B cell (primary cell): ENCODE measurements at regions not wholly inside any gene's neighbourhood (a gene's known extent, or its start where the extent isn't known, plus 50 kb on each side); places are given as distances from the start of the nearest gene placed in this dataset.

Experiments
- ATAC-seq: fragments of 200-7000 bp; cut with Tn5 transposase; one replicate; pipeline ENCODE4 v1.10.0; 2021; ENCODE audit warnings: low read depth, mild to moderate bottlenecking, moderate number of reproducible peaks, moderate library complexity
- CTCF ChIA-PET: fragments of 350-600 bp; sonication (Branson Sonifier 250); formaldehyde crosslinking; loops from one replicate; lab custom pipeline; 2021; ENCODE audit warnings: antibody characterized with exemption, inconsistent platforms; lab: Charles Lee
- POLR2A ChIA-PET: fragments of 350-600 bp; sonication (Branson Sonifier 250); formaldehyde crosslinking; loops from one replicate; lab custom pipeline; 2021; ENCODE audit warnings: antibody characterized with exemption; lab: Charles Lee
- DNase-seq: peaks from one replicate; pipeline ENCODE4 v3.0.0; 2013
- H2AFZ ChIP-seq: 2 replicates; pipeline ENCODE4 v1.6.1; 2012; ENCODE audit warnings: mild to moderate bottlenecking, low read depth, low read length; ENCODE audit not compliant: insufficient read depth, poor library complexity, severe bottlenecking
- H3K27ac ChIP-seq, 2 donors: 1 replicate in 1 of 2; 2 replicates in 1 of 2; pipeline ENCODE4 v1.5.1; 2012 to 2013; ENCODE audit warnings: low read length in 2 of 2, mild to moderate bottlenecking in 2 of 2, moderate library complexity in 1 of 2
- H3K27me3 ChIP-seq, 4 experiments: fragments of 200-600 bp in 1 of 4; sonication (generic) in 1 of 4; replicated peaks in 1 of 4; 1 replicate in 2 of 4; 2 replicates in 2 of 4; pipeline versions ENCODE4 v1.6.1 to v1.7.0; 2013 to 2016; ENCODE audit warnings: low read length in 3 of 4, mild to moderate bottlenecking in 2 of 4, mixed read lengths in 1 of 4, moderate library complexity in 1 of 4; ENCODE audit not compliant: insufficient read depth in 4 of 4, control insufficient read depth in 3 of 4; ENCODE audit errors: control extremely low read depth in 1 of 4
- H3K36me3 ChIP-seq, 2 experiments: replicated peaks in 1 of 2; 1 replicate in 1 of 2; 2 replicates in 1 of 2; pipeline versions ENCODE4 v1.6.1 to v1.7.1; 2013; ENCODE audit warnings: low read length in 1 of 2; ENCODE audit not compliant: insufficient read depth in 2 of 2, control insufficient read depth in 1 of 2; ENCODE audit errors: control extremely low read depth in 1 of 2, extremely low read depth in 1 of 2
- H3K4me1 ChIP-seq, 2 donors: fragments of 200-600 bp in 1 of 2; sonication (generic) in 1 of 2; 1 replicate in 1 of 2; 2 replicates in 1 of 2; pipeline versions ENCODE4 v1.5.1 to v1.6.1; 2013 to 2017; ENCODE audit warnings: low read length in 2 of 2; ENCODE audit not compliant: control insufficient read depth in 2 of 2, insufficient read depth in 2 of 2
- H3K4me2 ChIP-seq: replicated peaks from 2 replicates; pipeline ENCODE3; 2012; ENCODE audit warnings: mild to moderate bottlenecking, low read depth, low read length; ENCODE audit not compliant: poor library complexity, severe bottlenecking
- H3K4me3 ChIP-seq, 5 experiments: fragments of 200-600 bp in 1 of 5; sonication (generic) in 1 of 5; 1 replicate in 3 of 5; 2 replicates in 2 of 5; pipeline versions ENCODE4 v1.5.1 to v1.7.0; 2011 to 2016; ENCODE audit warnings: low read length in 4 of 5, mild to moderate bottlenecking in 4 of 5, low read depth in 2 of 5, control low read depth in 1 of 5, moderate library complexity in 1 of 5; ENCODE audit not compliant: insufficient read depth in 1 of 5; ENCODE audit errors: control extremely low read depth in 1 of 5, extremely low read depth in 1 of 5
- H3K79me2 ChIP-seq: fragments of 200-600 bp; sonication (generic); one replicate; pipeline ENCODE4 v1.6.0; 2016; ENCODE audit warnings: low read length; ENCODE audit not compliant: control insufficient read depth, insufficient read depth
- H3K9ac ChIP-seq: fragments of 200-600 bp; sonication (generic); 2 replicates; pipeline ENCODE4 v1.6.1; 2017; ENCODE audit warnings: mild to moderate bottlenecking, low read length, moderate library complexity
- H3K9me3 ChIP-seq, 3 donors: one replicate each; pipeline versions ENCODE4 v1.6.1 to v1.7.1; 2013; ENCODE audit warnings: low read length in 2 of 3; ENCODE audit not compliant: control insufficient read depth in 2 of 3, insufficient read depth in 1 of 3; ENCODE audit errors: control extremely low read depth in 1 of 3
- H4K20me1 ChIP-seq: 2 replicates; pipeline ENCODE4 v1.6.0; 2012; ENCODE audit warnings: mild to moderate bottlenecking, low read length; ENCODE audit not compliant: insufficient read depth, control insufficient read depth, poor library complexity, severe bottlenecking
- H3K27ac Mint-ChIP-seq: one replicate; pipeline ENCODE4 v1.8.0; 2021; ENCODE audit warnings: mixed read lengths
- H3K27me3 Mint-ChIP-seq: one replicate; pipeline ENCODE4 v1.8.0; 2021; ENCODE audit warnings: mixed read lengths
- H3K4me1 Mint-ChIP-seq: one replicate; pipeline ENCODE4 v1.8.0; 2021; ENCODE audit warnings: mixed read lengths
- H3K4me3 Mint-ChIP-seq: one replicate; pipeline ENCODE4 v1.8.0; 2021; ENCODE audit warnings: mixed read lengths
- H3K9me3 Mint-ChIP-seq: one replicate; pipeline ENCODE4 v1.8.0; 2022; ENCODE audit warnings: mixed read lengths; ENCODE audit not compliant: insufficient read depth
- EZH2 ChIP-seq: IDR thresholded peaks from 2 replicates; pipeline ENCODE4 v1.6.1; 2012; ENCODE audit warnings: borderline replicate concordance, low read depth, mild to moderate bottlenecking, moderate library complexity, low read length; ENCODE audit not compliant: insufficient read depth, poor library complexity, severe bottlenecking
- WGBS: methylation state at CpG from one replicate; pipeline ENCODE4 v1.1.5; 2013; ENCODE audit warnings: missing lambda C conversion rate; ENCODE audit not compliant: insufficient coverage; 5-methylcytosine and 5-hydroxymethylcytosine counted together
- intact Hi-C: fragments of 100-400 bp; cut with micrococcal nuclease; formaldehyde crosslinking; loops from one replicate; pipeline ENCODE4 v1.10.0; 2022
- TF ChIP-seq, protein P1 (sequence below): fragments of 200-600 bp; IDR thresholded peaks from one replicate; pipeline ENCODE4 v1.8.0; 2022; ENCODE audit warnings: antibody characterized with exemption, mild to moderate bottlenecking

DNA sequence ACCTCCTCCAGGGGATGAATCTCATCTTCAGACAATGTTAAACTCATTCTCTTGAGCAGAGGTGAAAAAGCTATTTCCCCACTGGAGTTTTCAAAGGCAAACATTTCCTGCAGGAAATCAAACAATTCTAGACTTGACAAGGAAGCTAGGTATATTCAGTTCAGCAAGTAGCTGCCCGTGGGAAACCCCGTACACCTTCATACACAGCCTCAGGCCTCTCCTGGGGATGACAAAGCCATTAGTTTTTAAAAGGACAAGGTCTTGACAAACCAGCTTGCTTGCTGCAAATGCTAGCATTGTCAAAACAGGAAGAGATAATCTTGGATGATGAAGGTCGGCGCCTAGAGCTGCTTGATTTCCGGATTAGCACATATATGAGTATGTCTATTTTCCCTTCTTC lies 1630.8 kb upstream of the TENM4 start:
- no peak for DNase-seq
- H3K36me3 ChIP-seq = no peaks in the 10 kb centered on the region
- H4K20me1 ChIP-seq = no peaks in the 10 kb centered on the region
- POLR2A ChIA-PET = no interaction called here
- WGBS = 83% methylated on average over 2 of the region's 5 CpGs
- H3K79me2 ChIP-seq = no peaks in the 10 kb centered on the region
- Mint-ChIP-seq H3K4me1 (no peaks in the 10 kb centered on the region), H3K4me3 (no peak overlapping the region), H3K9me3 (peaks cover 1% of the 10 kb centered on the region), H3K27ac (no peak overlapping the region), H3K27me3 (no peaks in the 10 kb centered on the region)
- H3K9ac ChIP-seq = no peak overlapping the region
- H3K4me1 ChIP-seq = no peaks in the 10 kb centered on the region
- no peak overlapping the region for H3K4me2 ChIP-seq
- CTCF ChIA-PET = no interaction called here
- TF ChIP-seq, protein P1, sequence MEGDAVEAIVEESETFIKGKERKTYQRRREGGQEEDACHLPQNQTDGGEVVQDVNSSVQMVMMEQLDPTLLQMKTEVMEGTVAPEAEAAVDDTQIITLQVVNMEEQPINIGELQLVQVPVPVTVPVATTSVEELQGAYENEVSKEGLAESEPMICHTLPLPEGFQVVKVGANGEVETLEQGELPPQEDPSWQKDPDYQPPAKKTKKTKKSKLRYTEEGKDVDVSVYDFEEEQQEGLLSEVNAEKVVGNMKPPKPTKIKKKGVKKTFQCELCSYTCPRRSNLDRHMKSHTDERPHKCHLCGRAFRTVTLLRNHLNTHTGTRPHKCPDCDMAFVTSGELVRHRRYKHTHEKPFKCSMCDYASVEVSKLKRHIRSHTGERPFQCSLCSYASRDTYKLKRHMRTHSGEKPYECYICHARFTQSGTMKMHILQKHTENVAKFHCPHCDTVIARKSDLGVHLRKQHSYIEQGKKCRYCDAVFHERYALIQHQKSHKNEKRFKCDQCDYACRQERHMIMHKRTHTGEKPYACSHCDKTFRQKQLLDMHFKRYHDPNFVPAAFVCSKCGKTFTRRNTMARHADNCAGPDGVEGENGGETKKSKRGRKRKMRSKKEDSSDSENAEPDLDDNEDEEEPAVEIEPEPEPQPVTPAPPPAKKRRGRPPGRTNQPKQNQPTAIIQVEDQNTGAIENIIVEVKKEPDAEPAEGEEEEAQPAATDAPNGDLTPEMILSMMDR = no peak
- TF ChIP-seq EZH2 = no peak
- ATAC-seq = no peak
- intact Hi-C loops = no loop called here
- H3K9me3 ChIP-seq = peaks cover 0 to 5% (median 0%) of the 10 kb centered on the region in 3 donors
- H3K27me3 ChIP-seq = no peaks in the 10 kb centered on the region
- no peak overlapping the region for H3K4me3 ChIP-seq
- no peak overlapping the region for H3K27ac ChIP-seq
- H2AFZ ChIP-seq = no peak overlapping the region

DNA sequence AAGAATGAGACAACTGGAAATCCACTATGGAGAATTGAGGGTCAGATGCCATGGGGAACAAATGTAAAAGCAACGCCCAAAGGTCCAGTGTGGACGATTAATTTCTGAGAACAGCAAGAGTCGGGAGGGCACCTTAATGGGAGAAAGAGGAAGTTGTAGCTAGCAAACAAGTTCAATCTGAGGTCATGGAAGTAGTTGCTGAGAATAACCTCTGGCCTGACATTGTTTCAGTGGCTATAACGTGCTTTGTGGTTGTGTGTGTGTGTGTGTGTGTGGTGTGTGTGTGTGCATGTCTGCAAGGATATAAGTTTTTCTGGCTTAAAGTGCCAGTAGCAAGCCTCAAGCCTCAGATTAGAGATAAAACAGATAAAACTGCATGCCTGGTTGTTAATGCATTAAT lies 1630.1 kb upstream of the TENM4 start:
- Histone ChIP-seq H3K79me2 (no peaks in the 10 kb centered on the region), H3K9me3 (peaks cover 0 to 5% (median 0%) of the 10 kb centered on the region in 3 donors), H3K36me3 (no peaks in the 10 kb centered on the region), H3K4me3 (no peak overlapping the region), H3K9ac (no peak overlapping the region), H3K27ac (no peak overlapping the region), H3K4me1 (no peaks in the 10 kb centered on the region), H4K20me1 (no peaks in the 10 kb centered on the region), H3K27me3 (no peaks in the 10 kb centered on the region), H2AFZ (no peak overlapping the region), H3K4me2 (no peak overlapping the region)
- ChIA-PET CTCF (no interaction called here), POLR2A (no interaction called here)
- ATAC-seq (no peak), DNase-seq (no peak)
- Mint-ChIP-seq H3K27ac (no peak overlapping the region), H3K9me3 (peaks cover 1% of the 10 kb centered on the region), H3K27me3 (no peaks in the 10 kb centered on the region), H3K4me3 (no peak overlapping the region), H3K4me1 (no peaks in the 10 kb centered on the region)
- TF ChIP-seq, protein P1 = no peak
- TF ChIP-seq EZH2 = no peak
- 18% methylated on average over 4 of the region's 4 CpGs for WGBS
- intact Hi-C loops = no loop called here
